ENCODE measurements at regions not wholly inside any gene's neighbourhood (a gene's known extent, or its start where the extent isn't known, plus 50 kb on each side); places are given as distances from the start of the nearest gene placed in this dataset.

DNA sequence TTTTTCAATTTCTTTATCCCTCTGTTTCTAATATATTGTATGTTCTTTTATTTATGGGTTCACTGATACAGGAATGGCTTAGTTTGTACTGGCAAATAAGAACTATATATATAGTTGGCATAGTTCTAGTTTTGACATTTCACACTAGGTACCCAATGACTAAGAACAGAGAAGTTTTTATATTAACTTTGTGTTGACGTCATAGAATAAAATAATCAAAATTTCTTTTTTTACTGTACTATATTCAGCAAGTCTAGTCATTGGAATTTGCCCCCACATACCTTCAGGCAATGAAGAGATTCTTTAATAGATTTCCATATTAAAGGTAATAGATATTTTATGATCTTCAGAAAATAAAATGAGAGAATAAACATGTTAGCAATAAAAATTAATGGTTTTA is 713.2 kb downstream of the NOVA1 start:
- no peak for TF ChIP-seq POLR2A (IDR thresholded peaks at IDR 0.05; ENCODE audit: low read length)
- TF ChIP-seq GATA1 (IDR thresholded peaks at IDR 0.05; ENCODE audit: low read depth, low read length): no peak
